ENCODE measurements at regions not wholly inside any gene's neighbourhood (a gene's known extent, or its start where the extent isn't known, plus 50 kb on each side); places are given as distances from the start of the nearest gene placed in this dataset.
"Not testable (repeated sequence)": the region's sequence is repeated elsewhere in the genome, so short reads cannot be mapped to it uniquely, and the experiment has no call there.

- DNase-seq; intact Hi-C loops (cut with DNase I); H3K27ac ChIP-seq; H3K4me3 ChIP-seq; H3K27me3 ChIP-seq (ENCODE audit: low read depth); H3K36me3 ChIP-seq; H3K9me3 ChIP-seq; ATAC-seq; H3K4me1 ChIP-seq: not testable (repeated sequence)
These were observed 68.7 kb downstream of the PRKAB2 start for GRCh38 chr1:147103416-147104155.

- Histone ChIP-seq H3K36me3 (no peaks in the 10 kb centered on the region), H3K9me3 (no peaks in the 10 kb centered on the region), H3K4me1 (no peaks in the 10 kb centered on the region), H3K27ac (no peak overlapping the region), H3K27me3 (ENCODE audit: low read depth) (peaks cover under 1% of the 10 kb centered on the region), H3K4me3 (no peak overlapping the region)
- no peak for ATAC-seq
- DNase-seq: no peak
- no peak for TF ChIP-seq CTCF (IDR thresholded peaks at IDR 0.05)
- intact Hi-C loops (cut with DNase I): no loop called here
These were observed 73.1 kb downstream of the PRKAB2 start for GRCh38 chr1:147099192-147099591.

DNA sequence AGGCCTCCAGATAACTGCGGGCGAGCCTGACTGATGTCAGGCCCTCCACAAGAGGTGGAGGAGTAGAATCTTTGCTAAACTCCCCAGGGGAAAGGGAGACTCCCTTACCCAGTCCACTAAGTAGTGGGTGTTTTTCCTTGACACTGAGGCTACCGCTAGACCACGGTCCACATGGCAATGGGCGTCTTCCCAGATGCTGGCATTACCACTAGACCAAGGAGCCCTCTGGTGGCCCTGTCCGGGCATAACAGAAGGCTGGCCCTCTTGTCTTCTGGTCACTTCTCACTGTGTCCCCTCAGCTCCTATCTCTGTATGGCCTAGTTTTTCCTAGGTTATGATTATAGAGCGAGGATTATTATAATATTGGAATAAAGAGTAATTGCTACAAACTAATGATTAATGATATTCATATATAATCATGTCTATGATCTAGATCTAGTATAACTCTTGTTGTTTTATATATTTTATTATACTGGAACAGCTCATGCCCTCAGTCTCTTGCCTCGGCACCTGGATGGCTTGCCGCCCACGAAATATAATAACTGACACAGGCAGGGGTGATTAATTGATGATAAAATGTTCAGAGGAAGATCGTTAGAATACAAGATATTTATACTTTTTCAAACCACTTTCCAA is 73.8 kb downstream of the PRKAB2 start:
- H3K4me3 ChIP-seq; DNase-seq; H3K4me1 ChIP-seq; ATAC-seq; H3K27ac ChIP-seq; H3K9me3 ChIP-seq; intact Hi-C loops (cut with DNase I); H3K36me3 ChIP-seq; H3K27me3 ChIP-seq (ENCODE audit: low read depth): not testable (repeated sequence)
- TF ChIP-seq CTCF (IDR thresholded peaks at IDR 0.05): peak; percentile 45

- Histone ChIP-seq H3K36me3 (no peaks in the 10 kb centered on the region), H3K27me3 (ENCODE audit: low read depth) (peaks cover 5% of the 10 kb centered on the region), H3K4me3 (no peak overlapping the region), H3K9me3 (no peaks in the 10 kb centered on the region), H3K4me1 (no peaks in the 10 kb centered on the region), H3K27ac (no peak overlapping the region)
- no peak for TF ChIP-seq CTCF (IDR thresholded peaks at IDR 0.05)
- intact Hi-C loops (cut with DNase I): no loop called here
- DNase-seq (no peak), ATAC-seq (no peak)
These were observed 76.6 kb downstream of the PRKAB2 start for GRCh38 chr1:147095691-147096090.

- Histone ChIP-seq H3K36me3 (no peaks in the 10 kb centered on the region), H3K4me3 (no peak overlapping the region), H3K4me1 (no peaks in the 10 kb centered on the region), H3K27ac (no peak overlapping the region), H3K27me3 (ENCODE audit: low read depth) (peaks cover 5% of the 10 kb centered on the region), H3K9me3 (peaks cover 7% of the 10 kb centered on the region)
- intact Hi-C loops (cut with DNase I): no loop called here
- no peak for ATAC-seq
- no peak for TF ChIP-seq CTCF (IDR thresholded peaks at IDR 0.05)
- DNase-seq: no peak
These were observed 80.5 kb downstream of the PRKAB2 start for GRCh38 chr1:147091801-147092200.

- intact Hi-C loops (cut with DNase I): no loop called here
- peaks cover 7% of the 10 kb centered on the region for H3K27me3 ChIP-seq (ENCODE audit: low read depth)
- no peak for ATAC-seq
These were observed 82.8 kb downstream of the PRKAB2 start for GRCh38 chr1:147089457-147089856.

More at GRCh38 chr1:147089457-147089856, 82.8 kb downstream of the PRKAB2 start:
- Histone ChIP-seq H3K36me3 (no peaks in the 10 kb centered on the region), H3K4me1 (no peaks in the 10 kb centered on the region), H3K4me3 (no peak overlapping the region), H3K27ac (no peak overlapping the region), H3K9me3 (peaks cover 7% of the 10 kb centered on the region)
- no peak for DNase-seq
- TF ChIP-seq CTCF (IDR thresholded peaks at IDR 0.05): no peak

Measured in lower lobe of right lung (tissue), 2 donors.